Hepatocyte (in vitro differentiated cells): ENCODE measurements at regions not wholly inside any gene's neighbourhood (a gene's known extent, or its start where the extent isn't known, plus 50 kb on each side); places are given as distances from the start of the nearest gene placed in this dataset.

ENCODE experiments used
- CTCF ChIP-seq: fragments of 200-600 bp; sonication (generic); IDR thresholded peaks from 2 replicates; pipeline ENCODE4 v1.5.1; 2016; ENCODE audit warnings: antibody characterized with exemption, mild to moderate bottlenecking; ENCODE audit not compliant: poor library complexity
- EZH2 ChIP-seq: fragments of 200-600 bp; sonication (generic); IDR thresholded peaks from 2 replicates; pipeline ENCODE4 v1.6.1; 2016; ENCODE audit warnings: antibody characterized with exemption, mild to moderate bottlenecking, borderline replicate concordance
- EZH2phosphoT487 ChIP-seq: fragments of 200-600 bp; sonication (generic); IDR thresholded peaks from one replicate; pipeline ENCODE4 v1.6.1; 2018; ENCODE audit warnings: antibody characterized with exemption, mild to moderate bottlenecking, low read depth, moderate library complexity; ENCODE audit not compliant: unreplicated experiment, severe bottlenecking

GRCh38 chr21:19463966-19464365 lies 1060.4 kb upstream of the TMPRSS15 start:
- TF ChIP-seq CTCF (no peak), EZH2 (no peak), EZH2phosphoT487 (no peak)
